WTC11 (cell line): ENCODE measurements at regions not wholly inside any gene's neighbourhood (a gene's known extent, or its start where the extent isn't known, plus 50 kb on each side); places are given as distances from the start of the nearest gene placed in this dataset.

ENCODE experiments used
- ATAC-seq: fragments of 200-7000 bp; cut with Tn5 transposase; 2 replicates; pipeline ENCODE4 v1.10.0; 2021; ENCODE audit warnings: mild to moderate bottlenecking, moderate library complexity
- CTCF ChIA-PET: fragments of 300-600 bp; sonication (Branson Sonifier 250); formaldehyde crosslinking; loops from one replicate; lab custom pipeline; 2021; ENCODE audit warnings: antibody characterized with exemption; lab: Charles Lee
- POLR2A ChIA-PET: fragments of 350-600 bp; sonication (Branson Sonifier 250); formaldehyde crosslinking; loops from one replicate; lab custom pipeline; 2021; ENCODE audit warnings: antibody characterized with exemption; lab: Charles Lee
- DNase-seq: peaks from one replicate; pipeline ENCODE4 v3.0.0; 2021; ENCODE audit warnings: low spot score
- H3K27ac Mint-ChIP-seq: 2 replicates; pipeline ENCODE4 v1.8.0; 2021; ENCODE audit warnings: mixed read lengths
- H3K27me3 Mint-ChIP-seq: 2 replicates; pipeline ENCODE4 v1.8.0; 2021; ENCODE audit warnings: low read depth, mild to moderate bottlenecking, moderate library complexity, mixed read lengths
- H3K36me3 Mint-ChIP-seq: 2 replicates; pipeline ENCODE4 v1.8.0; 2021; ENCODE audit warnings: mixed read lengths
- H3K4me1 Mint-ChIP-seq: 2 replicates; pipeline ENCODE4 v1.8.0; 2022; ENCODE audit warnings: mixed read lengths
- H3K4me3 Mint-ChIP-seq: 2 replicates; pipeline ENCODE4 v1.8.0; 2021; ENCODE audit warnings: mild to moderate bottlenecking, moderate library complexity, mixed read lengths
- H3K9me3 Mint-ChIP-seq: 2 replicates; pipeline ENCODE4 v1.8.0; 2021; ENCODE audit warnings: mixed read lengths
- CREM ChIP-seq: sonication (generic); formaldehyde crosslinking; IDR thresholded peaks from 2 replicates; pipeline ENCODE4 v1.8.1; 2022; ENCODE audit warnings: mild to moderate bottlenecking, missing genetic modification reagents, moderate library complexity
- ESRRA ChIP-seq: sonication (generic); formaldehyde crosslinking; IDR thresholded peaks from 2 replicates; pipeline ENCODE4 v1.8.1; 2022; ENCODE audit warnings: mild to moderate bottlenecking, missing genetic modification reagents, borderline replicate concordance
- FOXK1 ChIP-seq: sonication (generic); formaldehyde crosslinking; IDR thresholded peaks from 2 replicates; pipeline ENCODE4 v1.8.0; 2022; ENCODE audit warnings: mild to moderate bottlenecking, moderate library complexity, missing genetic modification reagents
- FOXP1 ChIP-seq: sonication (generic); formaldehyde crosslinking; IDR thresholded peaks from 2 replicates; pipeline ENCODE4 v1.8.0; 2022; ENCODE audit warnings: missing genetic modification reagents, mild to moderate bottlenecking, moderate library complexity, borderline replicate concordance
- MYBL2 ChIP-seq: sonication (generic); formaldehyde crosslinking; IDR thresholded peaks from 2 replicates; pipeline ENCODE4 v1.8.1; 2023; ENCODE audit warnings: mild to moderate bottlenecking, moderate library complexity, missing genetic modification reagents
- NR2C2 ChIP-seq: sonication (generic); formaldehyde crosslinking; IDR thresholded peaks from 2 replicates; pipeline ENCODE4 v1.8.0; 2022; ENCODE audit warnings: mild to moderate bottlenecking, missing genetic modification reagents
- NR3C1 ChIP-seq: sonication (generic); formaldehyde crosslinking; conservative IDR thresholded peaks from 2 replicates; pipeline ENCODE4 v1.8.1; 2023; ENCODE audit warnings: low read depth, mild to moderate bottlenecking, missing genetic modification reagents
- RELA ChIP-seq: sonication (generic); formaldehyde crosslinking; IDR thresholded peaks from 2 replicates; pipeline ENCODE4 v1.8.1; 2022; ENCODE audit warnings: missing genetic modification reagents, mild to moderate bottlenecking, borderline replicate concordance
- ZBTB21 ChIP-seq: sonication (generic); formaldehyde crosslinking; IDR thresholded peaks from 2 replicates; pipeline ENCODE4 v1.8.1; 2023; ENCODE audit warnings: mild to moderate bottlenecking, missing genetic modification reagents, borderline replicate concordance
- ZNF317 ChIP-seq: sonication (generic); formaldehyde crosslinking; IDR thresholded peaks from 2 replicates; pipeline ENCODE4 v1.8.1; 2023; ENCODE audit warnings: low read depth, mild to moderate bottlenecking, moderate library complexity, missing genetic modification reagents, borderline replicate concordance
- ZNF423 ChIP-seq: fragments of 250-450 bp; sonication (Bioruptor Pico); IDR thresholded peaks from 2 replicates; pipeline ENCODE4 v2.1.2; 2022; ENCODE audit warnings: mild to moderate bottlenecking, moderate library complexity
- TF ChIP-seq, protein P1 (sequence below): sonication (generic); formaldehyde crosslinking; IDR thresholded peaks from 2 replicates; pipeline ENCODE4 v1.8.1; 2022; ENCODE audit warnings: mild to moderate bottlenecking, missing genetic modification reagents, moderate library complexity, borderline replicate concordance
- TF ChIP-seq, protein P2 (sequence below): sonication (generic); formaldehyde crosslinking; IDR thresholded peaks from 2 replicates; pipeline ENCODE4 v1.8.1; 2023; ENCODE audit warnings: mild to moderate bottlenecking, missing genetic modification reagents, moderate library complexity
- TF ChIP-seq, protein P3 (sequence below): sonication (generic); formaldehyde crosslinking; IDR thresholded peaks from 2 replicates; pipeline ENCODE4 v1.8.1; 2023; ENCODE audit warnings: mild to moderate bottlenecking, missing genetic modification reagents, borderline replicate concordance

DNA sequence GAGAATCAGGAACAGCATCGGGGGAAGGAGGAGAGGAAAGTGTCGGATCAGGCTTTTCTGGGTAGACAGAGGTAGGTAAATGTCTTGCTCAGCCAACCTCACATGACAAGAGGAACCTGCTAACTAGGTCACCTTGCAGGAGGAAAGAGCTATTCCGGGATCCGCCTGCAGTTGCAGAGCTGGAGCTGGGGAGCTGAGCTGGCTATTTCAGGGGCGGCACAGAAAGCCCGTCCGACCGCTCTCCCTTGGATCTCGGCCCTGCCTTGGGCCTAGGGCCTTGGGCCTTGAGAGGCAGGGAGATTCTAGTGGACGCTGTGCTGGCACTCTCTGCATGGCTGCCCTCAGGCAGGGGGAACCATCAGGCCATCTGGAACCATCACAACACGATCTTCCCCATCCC, 56.5 kb upstream of the CTPS1 start:
- Mint-ChIP-seq H3K27ac (no peak overlapping the region), H3K4me1 (peaks cover 7% of the 10 kb centered on the region; the same call in 1 of the 2 replicates), H3K36me3 (no peaks in the 10 kb centered on the region), H3K9me3 (no peaks in the 10 kb centered on the region), H3K4me3 (no peak overlapping the region), H3K27me3 (peaks cover 5% of the 10 kb centered on the region; the same call in 1 of the 2 replicates)
- DNase-seq (peak; percentile 23), ATAC-seq (peak; percentile 72)
- POLR2A ChIA-PET, result no interaction called here
- CTCF ChIA-PET, result interaction anchor here (0.6 to 5.0 kb wide), 9 partner anchors 10 to 258 kb away, joined by 3 to 42 read pairs (median 5); partner anchors contain the start of genes CITED4 and RIMS3
- TF ChIP-seq FOXP1 (CRISPR knock-in tag), result 0 out of 2 replicates have a peak, but pooled peaks have one; percentile 30
- TF ChIP-seq, protein P1, sequence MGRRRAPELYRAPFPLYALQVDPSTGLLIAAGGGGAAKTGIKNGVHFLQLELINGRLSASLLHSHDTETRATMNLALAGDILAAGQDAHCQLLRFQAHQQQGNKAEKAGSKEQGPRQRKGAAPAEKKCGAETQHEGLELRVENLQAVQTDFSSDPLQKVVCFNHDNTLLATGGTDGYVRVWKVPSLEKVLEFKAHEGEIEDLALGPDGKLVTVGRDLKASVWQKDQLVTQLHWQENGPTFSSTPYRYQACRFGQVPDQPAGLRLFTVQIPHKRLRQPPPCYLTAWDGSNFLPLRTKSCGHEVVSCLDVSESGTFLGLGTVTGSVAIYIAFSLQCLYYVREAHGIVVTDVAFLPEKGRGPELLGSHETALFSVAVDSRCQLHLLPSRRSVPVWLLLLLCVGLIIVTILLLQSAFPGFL (CRISPR knock-in tag), result no peak

DNA sequence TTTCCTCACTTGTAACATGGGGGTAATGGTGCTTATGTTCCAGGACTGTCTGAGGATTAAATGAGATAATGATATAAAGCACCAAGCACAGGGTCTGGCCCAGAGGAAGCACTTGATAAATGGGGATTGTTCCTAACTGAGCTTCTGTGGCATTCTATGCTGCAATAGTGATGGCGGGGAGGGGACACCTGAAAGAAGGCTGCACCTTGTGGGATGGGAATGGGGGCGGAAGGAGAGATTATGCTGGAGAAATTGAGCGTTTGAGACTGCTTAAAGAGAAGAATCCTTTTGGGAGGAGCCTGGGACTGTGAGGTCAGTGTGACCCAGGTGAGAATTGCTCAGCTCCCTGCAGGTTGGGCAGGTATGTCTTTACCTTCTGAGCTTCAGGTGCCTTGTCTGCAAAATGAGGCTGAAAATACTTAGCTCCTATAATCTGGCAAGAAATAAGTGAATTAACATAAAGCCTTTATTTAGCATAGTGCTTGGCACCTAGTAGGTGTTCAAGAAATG, 55.9 kb upstream of the CTPS1 start:
- peaks cover 5% of the 10 kb centered on the region; the same call in 1 of the 2 replicates for H3K27me3 Mint-ChIP-seq
- no peak overlapping the region for H3K4me3 Mint-ChIP-seq
- POLR2A ChIA-PET, result interaction anchor here (0.6 kb wide), 1 partner anchor 8 kb away, joined by 3 read pairs; no protein-coding TSS in a partner anchor
- no peak for TF ChIP-seq ZNF317 (CRISPR knock-in tag)
- TF ChIP-seq, all 79 proteins: peak for 0
- DNase-seq (no peak), ATAC-seq (no peak)
- H3K27ac Mint-ChIP-seq, result no peak overlapping the region
- no peaks in the 10 kb centered on the region for H3K9me3 Mint-ChIP-seq
- no peaks in the 10 kb centered on the region for H3K36me3 Mint-ChIP-seq
- peaks cover 7% of the 10 kb centered on the region; the same call in 1 of the 2 replicates for H3K4me1 Mint-ChIP-seq
- CTCF ChIA-PET, result interaction anchor here (1.0 to 5.0 kb wide), 8 partner anchors 9 to 258 kb away, joined by 3 to 42 read pairs (median 6); partner anchors contain the start of genes CITED4 and RIMS3

DNA sequence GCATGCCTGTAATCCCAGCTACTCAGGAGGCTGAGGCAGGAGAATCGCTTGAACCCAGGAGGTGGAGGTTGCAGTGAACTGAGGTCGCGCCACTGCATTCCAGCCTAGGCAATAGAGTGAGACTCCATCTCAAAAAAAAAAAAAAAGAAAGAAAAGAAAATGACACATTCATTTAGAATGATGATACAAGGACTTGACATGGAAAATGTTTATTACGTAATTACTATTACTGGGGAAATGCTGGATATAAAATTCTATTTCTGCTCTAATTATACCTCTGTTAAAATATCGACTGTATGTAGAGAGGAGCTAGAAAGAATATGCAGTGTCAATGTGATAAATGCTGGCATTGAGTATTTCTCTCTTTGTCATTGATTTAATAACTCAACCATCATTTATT, 54.7 kb upstream of the CTPS1 start:
- Mint-ChIP-seq H3K9me3 (no peaks in the 10 kb centered on the region), H3K27ac (no peak overlapping the region), H3K4me1 (peaks cover 7% of the 10 kb centered on the region; the same call in 1 of the 2 replicates), H3K27me3 (peaks cover 5% of the 10 kb centered on the region; the same call in 1 of the 2 replicates), H3K36me3 (no peaks in the 10 kb centered on the region), H3K4me3 (no peak overlapping the region)
- TF ChIP-seq, protein P2, sequence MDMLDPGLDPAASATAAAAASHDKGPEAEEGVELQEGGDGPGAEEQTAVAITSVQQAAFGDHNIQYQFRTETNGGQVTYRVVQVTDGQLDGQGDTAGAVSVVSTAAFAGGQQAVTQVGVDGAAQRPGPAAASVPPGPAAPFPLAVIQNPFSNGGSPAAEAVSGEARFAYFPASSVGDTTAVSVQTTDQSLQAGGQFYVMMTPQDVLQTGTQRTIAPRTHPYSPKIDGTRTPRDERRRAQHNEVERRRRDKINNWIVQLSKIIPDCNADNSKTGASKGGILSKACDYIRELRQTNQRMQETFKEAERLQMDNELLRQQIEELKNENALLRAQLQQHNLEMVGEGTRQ (CRISPR knock-in tag), result no peak
- TF ChIP-seq ZNF317 (CRISPR knock-in tag), result no peak
- TF ChIP-seq ZNF423 (CRISPR knock-in tag), result no peak
- TF ChIP-seq CREM (CRISPR knock-in tag), result no peak
- TF ChIP-seq MYBL2 (CRISPR knock-in tag), result no peak
- no peak for TF ChIP-seq NR2C2 (CRISPR knock-in tag)
- TF ChIP-seq NR3C1 (CRISPR knock-in tag), result no peak
- TF ChIP-seq ESRRA (CRISPR knock-in tag), result no peak
- no peak for TF ChIP-seq FOXK1
- TF ChIP-seq ZBTB21 (CRISPR knock-in tag), result no peak
- TF ChIP-seq, protein P1 (CRISPR knock-in tag), result no peak
- TF ChIP-seq FOXP1 (CRISPR knock-in tag), result no peak
- TF ChIP-seq, protein P3, sequence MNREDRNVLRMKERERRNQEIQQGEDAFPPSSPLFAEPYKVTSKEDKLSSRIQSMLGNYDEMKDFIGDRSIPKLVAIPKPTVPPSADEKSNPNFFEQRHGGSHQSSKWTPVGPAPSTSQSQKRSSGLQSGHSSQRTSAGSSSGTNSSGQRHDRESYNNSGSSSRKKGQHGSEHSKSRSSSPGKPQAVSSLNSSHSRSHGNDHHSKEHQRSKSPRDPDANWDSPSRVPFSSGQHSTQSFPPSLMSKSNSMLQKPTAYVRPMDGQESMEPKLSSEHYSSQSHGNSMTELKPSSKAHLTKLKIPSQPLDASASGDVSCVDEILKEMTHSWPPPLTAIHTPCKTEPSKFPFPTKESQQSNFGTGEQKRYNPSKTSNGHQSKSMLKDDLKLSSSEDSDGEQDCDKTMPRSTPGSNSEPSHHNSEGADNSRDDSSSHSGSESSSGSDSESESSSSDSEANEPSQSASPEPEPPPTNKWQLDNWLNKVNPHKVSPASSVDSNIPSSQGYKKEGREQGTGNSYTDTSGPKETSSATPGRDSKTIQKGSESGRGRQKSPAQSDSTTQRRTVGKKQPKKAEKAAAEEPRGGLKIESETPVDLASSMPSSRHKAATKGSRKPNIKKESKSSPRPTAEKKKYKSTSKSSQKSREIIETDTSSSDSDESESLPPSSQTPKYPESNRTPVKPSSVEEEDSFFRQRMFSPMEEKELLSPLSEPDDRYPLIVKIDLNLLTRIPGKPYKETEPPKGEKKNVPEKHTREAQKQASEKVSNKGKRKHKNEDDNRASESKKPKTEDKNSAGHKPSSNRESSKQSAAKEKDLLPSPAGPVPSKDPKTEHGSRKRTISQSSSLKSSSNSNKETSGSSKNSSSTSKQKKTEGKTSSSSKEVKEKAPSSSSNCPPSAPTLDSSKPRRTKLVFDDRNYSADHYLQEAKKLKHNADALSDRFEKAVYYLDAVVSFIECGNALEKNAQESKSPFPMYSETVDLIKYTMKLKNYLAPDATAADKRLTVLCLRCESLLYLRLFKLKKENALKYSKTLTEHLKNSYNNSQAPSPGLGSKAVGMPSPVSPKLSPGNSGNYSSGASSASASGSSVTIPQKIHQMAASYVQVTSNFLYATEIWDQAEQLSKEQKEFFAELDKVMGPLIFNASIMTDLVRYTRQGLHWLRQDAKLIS (CRISPR knock-in tag), result no peak
- no peak for TF ChIP-seq RELA (CRISPR knock-in tag)
- CTCF ChIA-PET, result interaction anchor here (5.0 kb wide), 1 partner anchor 24 kb away, joined by 42 read pairs; no protein-coding TSS in a partner anchor
- POLR2A ChIA-PET, result interaction anchor here (0.7 kb wide), 1 partner anchor 8 kb away, joined by 5 read pairs; no protein-coding TSS in a partner anchor
- no peak for DNase-seq
- ATAC-seq, result no peak
